Suppressor macrophage treated with lipopolysaccharide for 1 hour (primary cell): ENCODE measurements at regions not wholly inside any gene's neighbourhood (a gene's known extent, or its start where the extent isn't known, plus 50 kb on each side); places are given as distances from the start of the nearest gene placed in this dataset.

Experiments
- DNase-seq, 3 donors: peaks; one replicate each; pipeline ENCODE4 v3.0.0-alpha.2; 2020 to 2022

GRCh38 chr11:122313581-122313980, 197.6 kb upstream of the BLID start:
- DNase-seq, result no peak

- no peak for DNase-seq
These were observed 195.3 kb upstream of the BLID start for GRCh38 chr11:122311216-122311755.

- no peak for DNase-seq
These were observed 194.8 kb upstream of the BLID start for GRCh38 chr11:122310766-122311165.

GRCh38 chr11:122309262-122309925, 193.4 kb upstream of the BLID start:
- DNase-seq, result peak; percentile 22 to 28 (median 27)

GRCh38 chr11:122308226-122308625, 192.2 kb upstream of the BLID start:
- no peak for DNase-seq

GRCh38 chr11:122307476-122308035, 191.5 kb upstream of the BLID start:
- no peak for DNase-seq

- DNase-seq, result no peak
These were observed 190.9 kb upstream of the BLID start for GRCh38 chr11:122306831-122307391.

- DNase-seq, result no peak
These were observed 189.7 kb upstream of the BLID start for GRCh38 chr11:122305426-122306320.

- no peak for DNase-seq
These were observed 189.0 kb upstream of the BLID start for GRCh38 chr11:122304973-122305372.

- no peak for DNase-seq
These were observed 188.3 kb upstream of the BLID start for GRCh38 chr11:122304306-122304705.

GRCh38 chr11:122294041-122294440, 178.0 kb upstream of the BLID start:
- DNase-seq, result no peak

- peak; percentile 24 to 47 (median 37) for DNase-seq
These were observed 177.4 kb upstream of the BLID start for GRCh38 chr11:122293296-122294023.

GRCh38 chr11:122287401-122287800, 171.4 kb upstream of the BLID start:
- DNase-seq, result no peak

GRCh38 chr11:122285070-122285988, 169.3 kb upstream of the BLID start:
- no peak for DNase-seq

GRCh38 chr11:122280870-122281269, 164.9 kb upstream of the BLID start:
- DNase-seq, result no peak

GRCh38 chr11:122279194-122279593, 163.2 kb upstream of the BLID start:
- no peak for DNase-seq

GRCh38 chr11:122277493-122277892, 161.5 kb upstream of the BLID start:
- no peak for DNase-seq

- DNase-seq, result no peak
These were observed 160.2 kb upstream of the BLID start for GRCh38 chr11:122276221-122276620.

GRCh38 chr11:122275508-122275907, 159.5 kb upstream of the BLID start:
- no peak for DNase-seq

- DNase-seq, result no peak
These were observed 157.6 kb upstream of the BLID start for GRCh38 chr11:122273476-122274191.

GRCh38 chr11:122271745-122272144, 155.7 kb upstream of the BLID start:
- DNase-seq, result no peak
